CD4-positive, alpha-beta T cell treated with Interleukin-17A for 1 hour (primary cell): ENCODE measurements at regions not wholly inside any gene's neighbourhood (a gene's known extent, or its start where the extent isn't known, plus 50 kb on each side); places are given as distances from the start of the nearest gene placed in this dataset.
"Not testable (repeated sequence)": the region's sequence is repeated elsewhere in the genome, so short reads cannot be mapped to it uniquely, and the experiment has no call there.

ENCODE experiments used
- DNase-seq: peaks from one replicate; pipeline ENCODE4 v3.0.0-alpha.2; 2020

GRCh38 chr7:84879570-84880325, 307.1 kb downstream of the SEMA3D start:
- no peak for DNase-seq

GRCh38 chr7:84877943-84878570, 308.8 kb downstream of the SEMA3D start:
- no peak for DNase-seq

- DNase-seq = no peak
Observed at GRCh38 chr7:84876061-84876821, 310.6 kb downstream of the SEMA3D start.

GRCh38 chr7:84865560-84865959, 321.3 kb downstream of the SEMA3D start:
- no peak for DNase-seq

- no peak for DNase-seq
Observed at GRCh38 chr7:84857336-84857735, 329.5 kb downstream of the SEMA3D start.

GRCh38 chr7:84855758-84856157, 331.1 kb downstream of the SEMA3D start:
- DNase-seq = no peak

- not testable (repeated sequence) for DNase-seq
Observed at GRCh38 chr7:84848974-84849372, 337.9 kb downstream of the SEMA3D start.

GRCh38 chr7:84848219-84848973, 338.5 kb downstream of the SEMA3D start:
- DNase-seq = no peak

GRCh38 chr7:84847790-84848189, 339.1 kb downstream of the SEMA3D start:
- DNase-seq = no peak

GRCh38 chr7:84847038-84847437, 339.8 kb downstream of the SEMA3D start:
- DNase-seq = no peak

- no peak for DNase-seq
Observed at GRCh38 chr7:84845971-84846370, 340.9 kb downstream of the SEMA3D start.

GRCh38 chr7:84844771-84845170, 342.1 kb downstream of the SEMA3D start:
- no peak for DNase-seq

GRCh38 chr7:84841809-84842208, 345.0 kb downstream of the SEMA3D start:
- DNase-seq = no peak

GRCh38 chr7:84838857-84839256, 348.0 kb downstream of the SEMA3D start:
- no peak for DNase-seq

GRCh38 chr7:84837405-84837804, 349.5 kb downstream of the SEMA3D start:
- no peak for DNase-seq

GRCh38 chr7:84829719-84830118, 357.1 kb downstream of the SEMA3D start:
- no peak for DNase-seq

- no peak for DNase-seq
Observed at GRCh38 chr7:84824057-84824651, 362.7 kb downstream of the SEMA3D start.

GRCh38 chr7:84823530-84823929, 363.3 kb downstream of the SEMA3D start:
- no peak for DNase-seq

- DNase-seq = no peak
Observed at GRCh38 chr7:84822941-84823510, 363.8 kb downstream of the SEMA3D start.

GRCh38 chr7:84821671-84822534, 365.0 kb downstream of the SEMA3D start:
- no peak for DNase-seq

- DNase-seq = no peak
Observed at GRCh38 chr7:84820481-84820880, 366.4 kb downstream of the SEMA3D start.
